HG03457 (cell line): ENCODE measurements at regions not wholly inside any gene's neighbourhood (a gene's known extent, or its start where the extent isn't known, plus 50 kb on each side); places are given as distances from the start of the nearest gene placed in this dataset.
"Not testable (repeated sequence)": the region's sequence is repeated elsewhere in the genome, so short reads cannot be mapped to it uniquely, and the experiment has no call there.

Experiments used
- ATAC-seq: cut with Tn5 transposase; IDR thresholded peaks from one replicate; pipeline ENCODE4 v1.9.1; 2021; ENCODE audit warnings: moderate number of reproducible peaks; ENCODE audit not compliant: unreplicated experiment

GRCh38 chr6:170003451-170004160, 252.2 kb downstream of the ERMARD start:
- no peak for ATAC-seq

- ATAC-seq, result no peak
Observed at GRCh38 chr6:170003027-170003426, 251.6 kb downstream of the ERMARD start.

GRCh38 chr6:170001782-170002181, 250.4 kb downstream of the ERMARD start:
- not testable (repeated sequence) for ATAC-seq

GRCh38 chr6:170000071-170000843, 248.8 kb downstream of the ERMARD start:
- ATAC-seq, result no peak

- ATAC-seq, result no peak
Observed at GRCh38 chr6:169999367-169999766, 247.9 kb downstream of the ERMARD start.

- no peak for ATAC-seq
Observed at GRCh38 chr6:169998457-169998856, 247.0 kb downstream of the ERMARD start.

GRCh38 chr6:169997930-169998218, 246.5 kb downstream of the ERMARD start:
- no peak for ATAC-seq

GRCh38 chr6:169997187-169997929, 245.9 kb downstream of the ERMARD start:
- ATAC-seq, result no peak

GRCh38 chr6:169996378-169997051, 245.1 kb downstream of the ERMARD start:
- ATAC-seq, result no peak

GRCh38 chr6:169994739-169995138, 243.3 kb downstream of the ERMARD start:
- no peak for ATAC-seq

- no peak for ATAC-seq
Observed at GRCh38 chr6:169993861-169994481, 242.5 kb downstream of the ERMARD start.

- no peak for ATAC-seq
Observed at GRCh38 chr6:169991913-169992312, 240.5 kb downstream of the ERMARD start.

GRCh38 chr6:169991031-169991390, 239.6 kb downstream of the ERMARD start:
- no peak for ATAC-seq

GRCh38 chr6:169990095-169991030, 238.9 kb downstream of the ERMARD start:
- no peak for ATAC-seq

GRCh38 chr6:169989594-169989993, 238.2 kb downstream of the ERMARD start:
- no peak for ATAC-seq

- ATAC-seq, result no peak
Observed at GRCh38 chr6:169988769-169989550, 237.5 kb downstream of the ERMARD start.

- no peak for ATAC-seq
Observed at GRCh38 chr6:169986848-169987498, 235.6 kb downstream of the ERMARD start.

GRCh38 chr6:169986171-169986847, 234.9 kb downstream of the ERMARD start:
- ATAC-seq, result no peak
